T-helper 2 cell (primary cell): ENCODE measurements at regions not wholly inside any gene's neighbourhood (a gene's known extent, or its start where the extent isn't known, plus 50 kb on each side); places are given as distances from the start of the nearest gene placed in this dataset.

Source experiments
- DNase-seq, 5 experiments: peaks; one replicate each; pipeline versions ENCODE4 v3.0.0 to v3.0.0-alpha.2; 2012 to 2022

GRCh38 chr14:60563113-60563512 is 54.2 kb downstream of the SIX6 start:
- DNase-seq = no peak

DNA sequence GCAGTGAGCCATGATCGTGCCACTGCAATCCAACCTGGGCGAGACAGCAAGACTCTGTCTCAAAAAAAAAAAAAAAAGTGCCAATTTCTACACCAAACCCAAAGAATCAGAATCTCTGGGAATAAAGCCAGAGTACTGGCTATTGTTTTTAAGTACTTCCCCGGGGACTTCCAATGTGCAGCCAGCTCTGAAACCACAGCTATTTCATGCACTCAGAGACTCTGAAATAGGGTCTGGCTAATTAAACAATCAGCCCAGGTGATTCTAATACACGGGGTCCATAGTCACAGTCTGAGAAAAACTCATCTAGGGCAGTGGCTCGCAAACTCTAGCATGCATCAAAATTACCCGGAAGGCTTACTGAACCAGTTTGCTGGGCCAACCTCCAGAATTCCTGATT is 56.3 kb downstream of the SIX6 start:
- no peak for DNase-seq

DNA sequence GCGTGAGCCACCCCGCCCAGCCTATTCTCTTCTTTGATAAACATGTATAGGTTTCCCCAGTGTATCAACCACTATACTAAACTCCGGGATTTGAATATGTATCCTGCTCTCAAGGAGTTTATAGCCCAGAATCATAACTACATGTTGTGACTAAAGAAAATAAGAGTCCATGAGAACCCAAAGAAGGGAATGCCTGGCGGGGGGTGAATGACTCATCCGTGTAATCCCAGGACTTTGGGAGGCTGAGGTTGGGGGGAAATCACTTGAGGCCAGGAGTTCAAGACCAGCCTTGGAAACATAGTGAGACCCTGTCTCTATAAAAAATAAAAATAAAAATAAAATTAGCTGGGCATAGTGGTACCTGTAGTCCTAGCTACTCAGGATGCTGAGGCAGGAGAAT is 57.2 kb downstream of the SIX6 start:
- no peak for DNase-seq

DNA sequence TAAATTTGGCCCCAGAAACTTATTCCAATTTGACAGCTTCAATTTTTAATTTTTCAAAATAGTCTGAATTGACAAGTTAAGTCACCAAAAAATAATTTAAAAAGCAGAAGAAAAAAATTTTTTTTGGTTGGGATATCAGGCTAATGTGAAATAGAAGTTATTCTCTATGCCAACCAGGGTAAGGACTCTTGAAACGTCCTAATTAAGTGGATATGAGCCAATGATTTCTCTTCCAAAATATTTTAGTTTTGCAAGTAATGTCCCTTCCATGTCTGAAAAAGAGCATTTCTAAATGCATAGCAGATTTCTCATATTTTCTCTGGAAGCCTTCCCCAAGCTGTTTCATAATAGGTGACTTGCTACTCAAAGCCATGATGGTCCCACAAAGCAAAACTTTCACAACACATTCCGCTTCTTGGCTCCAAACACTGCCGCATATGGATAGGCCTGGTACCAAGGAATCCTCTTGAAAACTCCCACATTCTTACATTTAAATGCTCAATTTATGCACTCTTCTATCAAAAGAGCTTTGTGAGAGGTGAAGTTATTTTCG is 65.1 kb downstream of the SIX6 start:
- no peak for DNase-seq

DNA sequence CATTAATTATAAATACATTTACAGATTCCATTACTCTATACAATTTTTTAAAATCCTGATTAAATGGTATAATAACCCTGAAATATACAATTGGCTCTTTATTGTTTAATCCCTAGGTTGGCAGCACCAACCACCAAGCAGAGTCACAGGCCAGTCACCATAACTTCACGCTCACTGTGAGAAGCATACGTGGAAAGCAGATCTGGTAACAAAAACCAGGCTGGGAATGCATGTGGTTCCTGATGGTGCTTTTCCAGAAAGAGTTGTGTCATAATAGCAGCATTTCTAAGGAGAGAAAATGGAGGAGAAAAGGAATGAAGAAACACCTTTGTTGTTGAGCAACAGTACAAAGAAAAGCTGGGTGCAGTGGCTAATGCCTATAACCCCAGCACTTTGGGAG is 66.1 kb downstream of the SIX6 start:
- no peak for DNase-seq

DNA sequence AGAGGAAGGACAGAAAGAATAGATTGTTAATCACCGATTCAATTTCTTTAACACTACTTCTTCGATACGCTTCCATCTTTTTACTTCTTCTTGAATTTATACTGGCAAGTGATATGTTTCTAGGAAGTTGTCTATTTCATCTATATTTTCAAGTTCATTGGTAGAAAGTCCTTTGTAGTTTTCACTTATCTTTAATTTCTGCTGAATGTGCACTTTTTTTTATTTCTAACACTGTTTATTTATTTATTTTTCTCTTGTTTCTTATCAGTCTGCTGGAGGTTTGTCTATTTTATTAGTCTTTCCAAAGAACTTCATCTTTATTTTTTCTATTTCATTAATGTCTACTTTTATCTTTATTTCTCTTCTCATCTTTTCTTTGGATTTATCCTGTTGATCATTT is 63.6 kb downstream of the SIX1 start:
- DNase-seq = no peak

GRCh38 chr14:60589442-60589841 is 59.8 kb downstream of the SIX1 start:
- no peak for DNase-seq

DNA sequence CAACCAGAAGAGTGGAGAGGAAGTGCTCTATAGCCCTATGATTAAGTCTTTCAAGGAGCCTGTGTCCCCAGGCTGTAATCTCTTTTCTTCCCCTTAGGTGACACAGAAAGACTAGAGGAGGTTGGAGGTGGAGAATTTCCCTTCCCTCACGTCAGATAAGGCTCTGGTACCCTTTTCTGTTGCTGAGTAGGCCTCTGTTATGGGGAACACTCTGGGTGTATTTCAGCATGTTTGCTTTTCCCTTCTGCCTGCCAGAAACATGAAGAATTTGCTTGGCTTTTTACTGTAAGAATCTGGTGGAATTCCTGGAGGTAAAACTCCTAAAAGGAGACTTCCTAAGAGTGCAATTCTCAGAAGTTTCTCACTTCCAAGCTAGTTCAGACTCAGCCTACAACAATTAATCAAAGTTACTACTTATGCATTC is 58.3 kb downstream of the SIX1 start:
- DNase-seq = peak in 1 of 5 experiments; percentile 17
